HG03108 (cell line): ENCODE measurements at regions not wholly inside any gene's neighbourhood (a gene's known extent, or its start where the extent isn't known, plus 50 kb on each side); places are given as distances from the start of the nearest gene placed in this dataset.
"Not testable (repeated sequence)": the region's sequence is repeated elsewhere in the genome, so short reads cannot be mapped to it uniquely, and the experiment has no call there.

Experiments used
- ATAC-seq: cut with Tn5 transposase; IDR thresholded peaks from one replicate; pipeline ENCODE4 v1.9.1; 2021; ENCODE audit warnings: moderate library complexity; ENCODE audit not compliant: unreplicated experiment

DNA sequence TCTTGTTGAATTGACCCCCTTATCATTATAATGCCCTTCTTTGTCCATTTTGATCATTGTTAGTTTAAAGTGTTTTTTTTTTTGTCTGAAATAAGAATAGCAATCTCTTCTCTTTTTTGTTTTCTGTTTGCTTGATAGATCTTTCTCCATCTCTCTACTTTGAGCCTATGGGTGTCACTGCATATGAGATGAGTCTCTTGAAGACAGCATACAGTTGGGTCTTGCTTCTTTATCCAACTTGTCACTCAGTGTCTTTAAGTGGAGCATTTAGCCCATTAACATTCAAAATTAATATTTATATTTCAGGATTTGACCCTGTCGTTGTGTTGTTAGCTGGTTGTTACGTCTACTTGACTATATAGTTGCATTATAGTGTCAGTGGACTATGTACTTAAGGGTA lies 135.4 kb downstream of the HMHB1 start:
- no peak for ATAC-seq

DNA sequence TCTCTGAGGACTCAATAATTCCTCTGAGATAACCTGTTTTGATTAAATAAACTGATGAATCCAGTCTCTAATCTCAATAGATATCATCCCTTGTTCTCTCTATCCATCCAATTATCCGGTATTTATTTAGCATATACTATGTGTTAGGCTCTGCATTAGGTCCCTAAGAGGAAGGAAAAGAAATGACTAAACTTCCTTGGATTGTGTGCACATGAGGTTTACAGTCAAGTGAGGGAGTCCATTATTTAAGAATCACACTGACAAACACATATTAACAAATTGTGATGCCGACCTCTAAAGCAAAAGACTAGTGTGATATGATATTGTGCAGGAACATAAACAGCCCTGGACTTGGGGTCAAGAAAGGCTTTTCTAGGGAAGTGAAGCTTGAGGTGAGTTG lies 140.8 kb downstream of the HMHB1 start:
- ATAC-seq = no peak

DNA sequence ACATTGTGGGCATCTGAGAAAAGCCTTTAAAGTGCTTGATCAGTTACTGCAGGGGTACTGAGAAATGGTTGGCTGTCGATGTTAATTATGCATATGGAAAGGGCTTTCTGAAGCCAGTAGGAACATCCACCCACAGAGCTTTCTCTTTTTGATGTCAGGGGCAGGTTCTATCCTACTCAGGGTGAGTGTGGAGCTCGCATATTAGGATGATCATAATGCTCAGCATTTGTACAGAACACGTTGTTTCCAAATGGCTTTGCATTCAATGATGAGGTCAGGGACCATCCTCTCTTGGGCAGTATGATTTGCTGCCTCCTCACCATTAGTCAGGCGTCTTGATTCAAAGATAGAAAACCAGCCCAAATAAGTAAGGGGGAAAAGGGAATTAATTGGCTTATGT lies 141.9 kb downstream of the HMHB1 start:
- ATAC-seq = no peak

DNA sequence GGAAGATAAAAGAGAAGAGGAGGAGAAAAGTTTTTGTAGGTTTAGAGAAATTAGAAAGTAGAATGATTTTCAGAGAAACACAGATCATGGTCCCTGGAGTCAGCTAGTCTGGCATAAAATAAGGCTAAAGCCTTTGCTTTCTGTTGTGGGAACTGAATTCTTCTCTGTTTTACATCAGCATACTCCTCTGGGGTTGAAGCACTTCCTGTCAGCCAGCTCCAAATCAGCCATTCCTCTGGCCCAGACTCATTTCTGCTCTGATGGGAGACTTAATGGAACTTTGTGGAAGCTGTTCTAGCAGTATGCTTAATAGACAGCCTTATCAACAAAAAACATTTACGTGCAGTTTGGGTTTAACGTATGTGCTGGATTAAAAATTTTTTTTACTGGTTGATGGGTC lies 143.2 kb downstream of the HMHB1 start:
- no peak for ATAC-seq

DNA sequence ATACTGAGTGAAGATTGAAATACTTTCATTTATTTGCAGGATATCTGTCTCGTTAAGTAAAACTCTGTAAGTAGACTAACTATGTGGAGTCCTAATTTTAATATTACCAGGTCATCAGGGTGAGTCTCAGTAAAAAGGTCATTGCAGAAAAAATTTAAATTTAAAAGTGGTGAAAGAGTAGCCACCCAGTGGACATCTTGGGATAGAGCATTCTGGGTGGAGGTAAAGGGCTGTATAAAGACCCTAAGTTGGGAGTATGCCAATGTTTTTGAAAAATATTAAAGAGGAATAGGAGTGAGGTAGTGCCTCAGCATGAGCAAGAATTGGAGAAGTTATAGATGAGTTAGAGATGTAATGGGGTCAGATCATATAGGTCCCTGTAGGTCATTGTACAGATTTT lies 145.5 kb downstream of the HMHB1 start:
- ATAC-seq = no peak

DNA sequence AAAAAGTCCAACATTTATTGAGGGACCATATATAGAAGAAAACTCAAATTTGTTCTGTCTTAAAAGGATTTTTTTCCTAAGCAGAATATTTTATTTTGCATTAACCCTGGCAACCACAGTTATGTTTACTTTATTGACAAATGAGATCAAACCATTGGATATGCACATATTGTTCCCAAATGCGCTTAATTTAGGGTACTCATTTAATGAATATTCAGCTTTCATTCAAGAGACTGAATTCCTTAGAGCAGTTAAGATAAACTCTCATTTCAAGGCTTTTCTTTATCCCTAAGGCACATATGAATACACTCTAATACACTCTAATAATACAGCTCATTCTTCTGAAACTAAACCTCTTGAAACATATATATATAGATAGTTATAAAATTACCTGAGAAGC lies 150.2 kb downstream of the HMHB1 start:
- no peak for ATAC-seq

DNA sequence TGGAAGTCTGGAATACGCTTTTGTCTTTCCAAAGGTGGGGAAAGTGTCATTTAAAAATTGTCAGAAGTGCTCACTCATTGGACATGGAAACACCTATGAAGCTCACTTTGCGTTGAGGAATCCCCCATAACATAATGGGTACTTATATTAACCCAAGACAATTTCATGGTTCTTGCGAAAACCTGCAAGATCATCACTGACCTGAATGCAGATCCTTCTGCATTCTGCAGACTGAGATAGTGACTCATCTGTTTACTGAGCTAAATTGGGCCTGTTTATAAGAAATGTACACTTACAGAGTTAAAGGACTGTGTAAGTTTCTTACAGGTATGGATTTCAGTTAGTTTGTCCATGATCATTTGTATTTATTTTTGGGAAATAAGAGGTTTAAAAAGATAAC lies 153.0 kb downstream of the HMHB1 start:
- no peak for ATAC-seq

DNA sequence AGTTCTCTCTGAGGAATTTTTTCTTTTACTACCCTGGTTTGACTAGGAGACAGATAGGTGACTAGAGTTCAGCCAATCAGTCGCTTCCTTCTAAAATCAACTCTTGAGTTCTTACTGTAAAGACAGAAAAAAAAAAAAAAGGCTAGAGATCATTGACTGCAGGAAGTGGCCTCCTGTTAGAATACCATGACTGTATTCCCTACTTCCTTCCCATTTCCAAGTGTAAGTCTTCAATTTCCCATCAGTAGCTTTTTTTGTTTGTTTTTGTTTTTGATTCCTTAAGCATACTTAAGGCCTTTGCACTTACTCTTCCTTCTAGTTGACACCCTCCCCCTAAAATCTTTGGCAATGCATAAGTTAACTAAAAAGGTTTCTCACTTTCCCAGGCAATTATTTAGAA lies 154.3 kb downstream of the HMHB1 start:
- ATAC-seq = no peak

DNA sequence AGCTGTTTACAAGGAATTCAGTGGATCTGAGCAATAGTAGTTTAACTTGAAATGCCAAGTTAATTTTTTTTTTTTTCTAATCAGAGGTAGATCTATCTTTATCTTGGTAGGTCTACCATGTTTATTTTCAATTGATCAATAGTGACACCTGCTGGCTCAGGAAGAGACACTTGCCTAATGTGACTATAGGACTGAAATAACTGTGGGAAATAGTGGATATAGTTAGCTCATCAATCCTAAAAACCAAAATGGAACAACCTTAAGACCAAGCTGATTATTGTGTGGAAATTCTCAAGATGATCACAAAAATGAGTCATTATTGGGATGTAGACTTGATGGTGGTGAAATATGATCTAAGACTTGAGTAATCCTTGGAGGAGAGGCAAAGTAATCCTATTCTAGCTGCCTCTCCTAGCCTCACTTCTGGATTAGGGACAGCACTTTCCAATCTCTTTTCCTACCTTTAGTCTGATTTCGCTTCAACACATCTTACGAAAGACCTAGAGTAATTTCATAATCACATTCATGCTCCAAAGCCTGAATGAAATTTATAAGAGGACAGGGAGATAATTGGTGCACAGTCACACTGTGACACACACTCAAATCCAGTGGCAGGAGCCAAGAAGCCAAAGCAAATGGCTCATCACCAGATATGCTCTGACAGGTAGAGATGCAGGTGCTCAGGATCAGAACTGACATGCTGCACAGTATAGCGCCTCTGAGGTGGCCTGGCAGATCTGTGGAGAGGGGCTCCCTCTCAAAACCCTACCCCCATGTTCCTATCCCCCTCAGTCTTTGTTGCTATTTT lies 156.3 kb downstream of the HMHB1 start:
- no peak for ATAC-seq

DNA sequence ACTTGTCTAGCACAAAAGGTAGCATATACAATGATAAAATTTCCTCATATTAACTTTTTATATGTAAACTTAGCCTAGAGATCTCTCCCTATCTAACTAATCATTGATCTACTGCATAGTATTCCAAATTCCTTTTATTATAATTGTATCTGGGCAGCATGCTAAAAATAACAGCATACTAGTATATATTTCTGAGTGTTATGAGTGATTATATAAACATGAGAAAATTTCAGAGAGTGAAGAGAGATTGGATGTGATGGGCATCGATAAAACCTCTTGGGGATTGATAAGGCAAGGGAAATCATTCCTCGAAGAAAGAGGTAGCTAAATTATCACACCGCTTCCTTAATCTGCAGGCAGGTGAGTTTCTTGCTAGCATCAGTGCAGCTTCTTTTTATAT lies 158.2 kb downstream of the HMHB1 start:
- ATAC-seq = no peak

DNA sequence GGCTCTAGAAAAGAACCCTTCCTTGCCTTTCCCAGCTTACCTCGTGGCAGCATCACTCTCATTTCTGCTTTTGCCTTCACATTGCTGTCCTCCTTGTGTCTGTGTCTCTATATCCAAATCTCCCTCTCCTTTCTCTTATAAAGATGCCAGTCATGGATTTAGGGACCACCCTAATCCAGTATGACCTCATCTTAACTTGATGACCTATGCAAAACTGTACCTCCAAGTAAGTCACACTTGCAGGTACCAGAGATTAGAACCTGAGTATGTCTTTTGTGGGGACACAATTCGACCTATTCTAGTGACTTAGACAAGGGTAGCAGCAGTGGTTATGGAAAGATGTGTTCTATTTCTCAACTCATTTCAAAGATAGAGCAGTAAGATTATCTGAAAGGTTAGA lies 160.1 kb downstream of the HMHB1 start:
- ATAC-seq = no peak

DNA sequence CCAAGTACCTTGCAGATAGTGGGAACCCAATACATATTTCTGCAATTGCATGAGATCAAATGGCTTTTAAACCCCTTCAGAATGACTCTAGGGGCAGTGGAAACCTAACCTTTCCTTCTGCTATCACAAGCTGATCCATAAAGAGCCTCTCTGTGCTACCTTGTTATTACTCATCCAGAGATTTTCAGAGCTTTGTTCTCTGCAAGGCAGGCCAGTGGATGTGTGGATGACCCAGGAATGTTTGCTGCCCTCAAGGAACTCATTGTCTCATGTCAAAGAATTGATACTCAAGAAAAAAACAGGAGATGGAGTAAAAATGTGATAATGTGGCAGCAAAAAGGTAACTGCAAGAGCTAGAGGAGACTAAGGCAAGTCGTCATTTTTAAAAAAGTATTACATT lies 164.1 kb downstream of the HMHB1 start:
- ATAC-seq = no peak

DNA sequence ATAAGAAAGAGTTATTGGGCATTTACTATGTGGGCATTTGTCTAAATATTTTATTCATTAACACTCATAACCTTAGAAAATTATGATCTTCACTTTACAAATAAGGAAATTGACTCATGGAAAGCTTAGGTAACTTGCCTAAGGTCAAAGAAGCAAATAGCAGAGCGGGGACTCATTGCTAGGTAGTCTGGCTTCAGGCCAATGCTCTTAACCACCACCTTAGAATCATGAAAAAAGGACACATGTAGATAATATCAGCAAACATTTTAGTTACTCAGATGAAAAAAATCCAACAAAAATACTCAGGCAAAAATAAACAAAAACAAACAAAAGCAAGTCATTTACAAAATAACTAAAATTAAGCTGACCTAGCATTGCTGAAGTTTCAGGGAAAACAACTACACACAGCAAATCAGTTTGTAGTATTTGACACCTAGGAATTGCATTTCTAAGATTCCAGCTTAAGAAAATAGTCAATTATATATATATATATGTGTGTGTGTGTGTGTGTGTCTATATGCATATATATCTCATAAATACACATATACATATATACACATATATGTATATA lies 166.0 kb downstream of the HMHB1 start:
- no peak for ATAC-seq

DNA sequence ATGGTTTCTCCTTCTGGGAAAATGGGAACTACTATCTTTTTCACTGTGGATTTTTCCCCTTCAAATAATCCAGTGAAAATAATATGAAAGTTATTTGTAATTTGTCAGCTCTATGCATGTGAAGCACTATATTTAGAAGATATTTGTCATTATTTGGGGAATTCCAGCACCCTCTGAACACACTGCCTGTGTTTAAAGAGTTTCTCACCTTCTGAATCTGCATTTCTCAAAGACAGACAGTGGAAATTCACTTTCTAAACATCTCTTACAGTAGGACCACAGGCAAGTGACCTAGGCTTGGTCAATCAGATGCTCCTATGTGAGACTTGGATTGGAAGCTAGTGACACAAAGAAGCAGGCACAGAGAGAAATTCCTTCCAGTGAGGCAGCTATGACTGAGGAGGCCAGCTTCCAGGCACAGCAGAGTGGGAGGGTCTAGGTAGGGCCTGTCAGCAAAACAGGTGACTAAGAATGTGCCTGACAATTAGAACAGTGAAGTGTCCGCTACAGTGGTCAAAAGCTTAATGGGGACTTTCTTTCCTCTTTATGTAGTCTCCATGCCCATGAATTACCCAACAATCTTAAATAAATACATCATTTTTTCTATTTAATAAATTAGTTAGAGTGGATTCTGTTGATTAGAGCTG lies 167.2 kb downstream of the HMHB1 start:
- peak; percentile 56 for ATAC-seq

DNA sequence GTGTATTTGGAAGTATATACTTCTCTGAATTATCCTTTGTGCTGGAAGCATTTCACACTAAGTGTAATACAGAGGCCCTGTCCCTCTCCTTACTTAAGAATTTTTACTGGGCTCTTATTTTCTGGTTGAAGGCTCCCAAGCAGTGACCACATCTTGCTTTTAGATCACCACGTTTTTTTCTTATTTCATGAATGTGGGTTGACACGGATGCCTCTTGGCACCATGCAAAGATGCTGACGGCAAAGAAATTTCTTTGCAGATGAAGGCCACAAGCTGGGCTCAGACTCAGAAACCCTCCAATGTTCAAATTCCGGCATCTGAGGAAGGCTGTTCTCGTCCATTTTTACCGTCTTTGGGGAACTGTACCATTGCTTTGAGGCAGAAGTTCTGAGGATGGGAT lies 168.5 kb downstream of the HMHB1 start:
- ATAC-seq = no peak

DNA sequence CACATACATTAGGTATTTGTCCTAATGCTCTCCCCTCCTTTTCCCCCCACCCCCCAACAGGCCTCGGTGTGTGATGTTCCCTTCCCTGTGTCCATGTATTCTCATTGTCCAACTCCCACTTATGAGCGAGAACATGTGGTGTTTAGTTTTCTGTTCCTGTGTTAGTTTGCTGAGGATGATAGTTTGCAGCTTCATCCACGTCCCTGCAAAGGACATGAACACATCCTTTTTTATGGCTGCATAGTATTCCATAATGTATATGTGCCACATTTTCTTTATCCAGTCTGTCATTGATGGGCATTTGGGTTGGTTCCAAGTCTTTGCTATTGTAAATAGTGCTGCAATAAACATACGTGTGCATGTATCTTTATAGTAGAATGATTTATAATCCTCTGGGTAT lies 171.0 kb downstream of the HMHB1 start:
- ATAC-seq = not testable (repeated sequence)

DNA sequence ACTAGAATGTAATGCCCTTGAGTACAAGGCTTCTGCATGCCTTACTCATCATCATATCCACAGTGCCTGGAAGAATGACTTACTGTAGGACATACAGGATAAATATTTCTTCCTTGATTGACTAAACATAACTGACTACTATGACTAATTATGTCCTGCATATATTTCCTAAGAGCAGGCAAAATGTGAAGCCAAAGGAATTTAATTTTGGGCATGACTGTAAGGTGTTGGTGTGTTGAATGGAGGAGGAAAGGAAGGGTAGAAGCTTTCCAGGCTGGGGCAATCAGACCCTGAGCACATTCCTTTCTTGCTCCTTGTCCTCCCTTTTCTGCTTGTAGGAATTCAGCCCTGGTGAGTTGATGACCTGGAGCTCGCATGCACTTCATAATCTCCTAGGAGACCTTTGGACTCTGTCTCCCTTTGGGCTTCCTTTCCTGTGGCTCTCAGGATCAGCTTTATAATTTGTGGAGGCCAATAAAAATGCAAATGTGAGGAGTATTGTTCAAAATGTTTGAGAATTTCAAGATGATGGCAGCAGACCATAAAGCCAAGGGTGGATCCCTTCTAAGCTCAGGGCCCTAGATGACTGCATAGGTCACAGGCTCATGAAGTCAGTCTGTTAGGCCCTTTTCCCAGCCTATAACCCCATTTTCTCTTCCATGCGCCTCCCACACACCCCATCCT lies 174.0 kb downstream of the HMHB1 start:
- no peak for ATAC-seq

DNA sequence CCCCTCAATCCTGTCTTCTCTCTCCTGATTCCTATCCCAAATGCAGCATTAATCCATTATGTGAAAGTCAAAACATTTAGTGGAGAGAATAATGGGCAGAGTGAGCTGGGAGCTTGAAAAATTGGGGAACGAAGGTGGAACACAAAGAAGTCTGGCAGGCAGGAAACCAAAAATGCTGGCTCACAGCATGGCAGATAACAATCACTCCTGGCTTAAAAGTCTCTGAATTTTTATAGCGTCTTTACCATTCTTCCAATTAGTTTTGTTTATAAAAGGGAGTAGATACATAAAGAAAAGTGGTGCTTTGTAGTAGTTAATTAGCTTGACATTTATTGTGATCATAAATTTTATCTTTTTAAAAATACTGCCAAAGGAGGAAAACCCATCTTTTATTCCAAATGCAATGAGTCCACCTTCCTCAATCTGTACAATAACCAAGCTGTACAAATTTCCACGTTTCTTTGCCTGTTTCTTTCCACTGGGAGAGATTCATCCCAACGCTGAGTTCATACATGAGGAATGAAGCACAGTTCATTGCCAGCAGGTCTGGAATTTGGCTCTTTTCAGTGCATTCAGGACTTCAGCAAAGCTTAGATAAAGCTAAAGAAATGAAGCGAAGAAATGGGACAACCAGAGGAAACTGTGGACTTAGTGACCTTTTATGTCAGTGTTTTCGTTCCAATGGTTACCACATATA lies 174.7 kb downstream of the HMHB1 start:
- no peak for ATAC-seq

DNA sequence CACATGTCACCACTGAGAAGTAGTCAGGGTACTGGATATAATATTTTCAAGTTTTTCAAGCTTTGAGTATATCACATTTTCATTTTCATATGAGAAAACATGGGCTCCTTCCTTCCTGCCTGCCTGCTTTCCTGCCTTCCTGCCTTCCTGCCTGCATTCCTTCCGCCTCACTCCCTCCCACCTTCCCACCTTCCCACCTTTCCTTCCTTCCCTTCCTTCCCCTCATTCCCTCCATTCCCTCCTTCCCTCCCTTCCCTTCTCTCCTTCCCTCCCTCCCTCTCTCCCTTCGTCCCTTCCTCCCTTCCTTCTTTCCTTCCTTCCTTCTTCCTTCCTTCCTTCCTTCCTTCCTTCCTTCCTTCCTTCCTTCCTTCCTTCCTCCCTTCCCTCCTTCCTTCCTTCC lies 175.3 kb downstream of the HMHB1 start:
- no peak for ATAC-seq

DNA sequence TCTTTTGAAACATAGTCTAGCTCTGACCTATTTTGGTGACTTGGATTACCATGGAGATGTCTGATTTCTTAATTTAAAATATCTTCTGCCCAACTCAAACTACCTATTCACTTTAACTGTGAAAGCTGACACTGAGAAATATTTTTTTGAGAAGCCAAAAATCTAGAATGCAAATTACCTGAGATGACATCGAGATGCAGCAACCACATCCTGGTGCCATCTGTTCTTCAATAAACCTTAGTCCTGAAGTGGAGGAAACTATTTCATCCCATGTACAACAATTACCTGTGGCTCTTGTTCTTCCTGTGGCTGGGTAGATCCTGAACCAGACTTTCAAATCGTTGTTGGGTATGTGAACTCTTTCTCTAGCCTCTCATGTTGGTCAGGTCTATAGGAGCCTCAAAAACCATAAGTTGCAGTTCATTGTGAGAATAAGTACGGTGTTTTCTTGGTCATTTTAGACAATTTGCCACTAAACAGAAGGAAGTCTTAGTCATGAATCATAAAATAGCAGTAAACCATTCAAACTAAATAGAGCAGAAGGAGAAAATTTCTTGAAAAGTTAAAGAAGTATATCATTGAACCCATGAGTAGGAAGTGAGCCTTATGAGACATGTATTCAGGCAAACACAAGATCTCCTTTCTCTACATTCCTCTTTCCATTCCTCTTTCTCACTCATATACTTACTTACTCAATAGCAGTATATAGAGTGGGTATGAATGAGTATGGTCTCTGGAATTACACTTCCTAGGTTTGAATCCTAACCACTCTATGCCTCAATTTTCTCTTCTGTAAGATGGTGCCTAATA lies 176.0 kb downstream of the HMHB1 start:
- ATAC-seq = no peak
